HepG2 (cell line): ENCODE measurements at regions not wholly inside any gene's neighbourhood (a gene's known extent, or its start where the extent isn't known, plus 50 kb on each side); places are given as distances from the start of the nearest gene placed in this dataset.

ENCODE experiments used
- ATAC-seq: fragments of 200-7000 bp; cut with Tn5 transposase; 3 replicates; pipeline ENCODE4 v1.9.1; 2020; ENCODE audit warnings: mild to moderate bottlenecking, moderate library complexity
- BruUV-seq: library from RNA; stranded (reverse); fragments of 400-500 nt; replicated peaks from 2 replicates; lab custom pipeline; 2021; lab: Mats Ljungman, UMichigan
- CTCF ChIA-PET: fragments of 300-600 bp; formaldehyde crosslinking; extraction: SDS; loops from one replicate; lab custom pipeline; 2021; ENCODE audit warnings: low total read pairs, inconsistent platforms, low intra/inter-chr PET ratio; lab: Yijun Ruan, JAX
- POLR2A ChIA-PET: fragments of 350-600 bp; sonication (Branson Sonifier 250); formaldehyde crosslinking; loops from one replicate; lab custom pipeline; 2020; ENCODE audit warnings: antibody characterized with exemption, inconsistent platforms; lab: Yijun Ruan, JAX
- DNase-seq: peaks from one replicate; pipeline ENCODE4 v3.0.0-alpha.2; 2015; ENCODE audit warnings: low spot score
- FAIRE-seq: peaks from 3 replicates; lab custom pipeline; 2011; peaks lifted over from hg19 to GRCh38; lab: Jason Lieb, UNC
- H2AFZ ChIP-seq: one replicate; pipeline ENCODE4 v1.6.1; 2011; ENCODE audit warnings: low read length, inconsistent platforms
- H3K27ac ChIP-seq: fragments of 300-600 bp; 3 replicates; pipeline ENCODE4 v1.8.0; 2011; ENCODE audit warnings: mixed run types, mild to moderate bottlenecking, mixed read lengths, low read length, inconsistent platforms; ENCODE audit not compliant: insufficient read depth; ENCODE audit errors: extremely low read length
- H3K27me3 ChIP-seq, 2 experiments: fragments of 200-600 bp in 1 of 2; 2 replicates in 1 of 2; 3 replicates in 1 of 2; pipeline versions ENCODE4 v1.6.0 to v1.8.0; 2011; ENCODE audit warnings: low read length in 2 of 2, mild to moderate bottlenecking in 2 of 2, moderate library complexity in 2 of 2, inconsistent platforms in 1 of 2; ENCODE audit not compliant: insufficient read depth in 2 of 2, control insufficient read depth in 1 of 2
- H3K36me3 ChIP-seq, 2 experiments: fragments of 200-600 bp in 1 of 2; replicated peaks in 1 of 2; 2 replicates in 1 of 2; 3 replicates in 1 of 2; pipeline versions ENCODE4 v1.5.1 to v1.8.0; 2011; ENCODE audit warnings: low read length in 2 of 2, inconsistent platforms in 1 of 2; ENCODE audit not compliant: insufficient read depth in 2 of 2, control insufficient read depth in 1 of 2
- H3K4me1 ChIP-seq: 2 replicates; pipeline ENCODE4 v1.5.1; 2012; ENCODE audit warnings: low read length, inconsistent platforms; ENCODE audit not compliant: insufficient read depth
- H3K4me2 ChIP-seq: 2 replicates; pipeline ENCODE4 v1.6.0; 2011; ENCODE audit warnings: low read depth, low read length, inconsistent platforms
- H3K4me3 ChIP-seq, 3 experiments: fragments of 200-600 bp in 1 of 3; sonication (generic), shearing (Covaris generic) in 1 of 3; replicated peaks in 1 of 3; 2 replicates each; pipeline ENCODE4 v1.5.1; 2011 to 2016; ENCODE audit warnings: low read length in 3 of 3, inconsistent platforms in 2 of 3, low read depth in 2 of 3, mild to moderate bottlenecking in 2 of 3, control low read depth in 1 of 3, mixed read lengths in 1 of 3; ENCODE audit not compliant: insufficient read depth in 1 of 3
- H3K79me2 ChIP-seq: one replicate; pipeline ENCODE4 v1.6.1; 2011; ENCODE audit warnings: low read length, inconsistent platforms; ENCODE audit not compliant: insufficient read depth
- H3K9ac ChIP-seq: 2 replicates; pipeline ENCODE4 v1.6.0; 2011; ENCODE audit warnings: mild to moderate bottlenecking, low read depth, low read length, inconsistent platforms; ENCODE audit not compliant: insufficient read depth
- H3K9me3 ChIP-seq: 2 replicates; pipeline ENCODE4 v1.5.1; 2012; ENCODE audit warnings: mild to moderate bottlenecking, low read length
- H4K20me1 ChIP-seq: 2 replicates; pipeline ENCODE4 v1.6.0; 2011; ENCODE audit warnings: inconsistent platforms, mild to moderate bottlenecking, low read length, moderate library complexity; ENCODE audit not compliant: insufficient read depth
- BRD4 ChIP-seq: sonication (generic); formaldehyde crosslinking; IDR thresholded peaks from 2 replicates; pipeline ENCODE4 v1.4.0; 2020; ENCODE audit warnings: missing genetic modification reagents
- DMTF1 ChIP-seq: sonication (generic); formaldehyde crosslinking; IDR thresholded peaks from 2 replicates; pipeline ENCODE4 v1.4.0; 2020; ENCODE audit warnings: mild to moderate bottlenecking, missing genetic modification reagents
- FOXA1 ChIP-seq, 2 experiments: fragments of 450-650 bp in 1 of 2; sonication (generic) in 1 of 2; formaldehyde crosslinking in 1 of 2; IDR thresholded peaks; 2 replicates each; pipeline versions ENCODE4 v1.4.0 to v1.6.1; 2016 to 2020; ENCODE audit warnings: missing genetic modification reagents in 1 of 2
- KAT7 ChIP-seq: IDR thresholded peaks from 2 replicates; pipeline ENCODE4 v1.6.1; 2018; ENCODE audit warnings: borderline replicate concordance, missing compliant biosample characterization
- ZNF350 ChIP-seq: sonication (generic); formaldehyde crosslinking; IDR thresholded peaks from 2 replicates; pipeline ENCODE4 v1.4.0; 2020; ENCODE audit warnings: mild to moderate bottlenecking, low read depth, missing genetic modification reagents, borderline replicate concordance
- ZNF383 ChIP-seq: sonication (generic); formaldehyde crosslinking; IDR thresholded peaks from 2 replicates; pipeline ENCODE4 v1.4.0; 2020; ENCODE audit warnings: missing genetic modification reagents, mild to moderate bottlenecking, borderline replicate concordance
- ZNF775 ChIP-seq: sonication (generic); formaldehyde crosslinking; IDR thresholded peaks from 2 replicates; pipeline ENCODE4 v1.4.0; 2020; ENCODE audit warnings: missing genetic modification reagents, mild to moderate bottlenecking, moderate library complexity, borderline replicate concordance
- WGBS: methylation state at CpG from one replicate; pipeline ENCODE4 v1.1.6; 2017; ENCODE audit warnings: low lambda C conversion rate; 5-methylcytosine and 5-hydroxymethylcytosine counted together
- in situ Hi-C: cut with HindIII; loops from 2 replicates; pipeline ENCODE4 v1.10.0; 2017; ENCODE audit warnings: low pct_unique_long_range_greater_than_20kb; ENCODE audit not compliant: extremely low pct_ligation_motif_present
- intact Hi-C: fragments of 100-400 bp; cut with micrococcal nuclease; formaldehyde crosslinking; loops from one replicate; pipeline ENCODE4 v1.10.0; 2022; ENCODE audit not compliant: unreplicated experiment
- TF ChIP-seq, protein P1 (sequence below): IDR thresholded peaks from 2 replicates; pipeline ENCODE4 v1.6.1; 2016

DNA sequence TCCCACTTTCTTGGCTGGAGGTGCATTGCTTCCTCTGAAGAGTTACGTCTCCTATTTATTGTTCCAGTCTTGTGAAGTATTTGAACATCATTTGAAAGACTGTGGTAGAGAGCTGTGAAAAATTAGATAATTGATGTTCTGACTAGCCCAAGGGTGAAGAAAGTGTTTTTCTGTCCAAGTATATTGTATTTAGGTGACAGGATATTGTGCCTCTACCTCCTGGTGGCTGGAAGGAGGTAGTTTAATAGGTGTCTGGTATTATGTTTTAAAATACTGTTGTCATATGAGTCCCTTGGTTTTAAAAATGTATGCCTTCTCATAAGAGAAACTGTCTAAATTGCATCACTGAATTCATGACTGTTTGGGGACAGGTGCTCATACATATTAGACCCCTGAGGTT lies 226.0 kb downstream of the SPRY1 start:
- no peaks in the 10 kb centered on the region for H4K20me1 ChIP-seq
- no peak for TF ChIP-seq ZNF383 (CRISPR knock-in tag)
- no peak for TF ChIP-seq ZNF350 (CRISPR knock-in tag)
- no peak for TF ChIP-seq ZNF775
- no peak for TF ChIP-seq KAT7 (CRISPR knock-in tag)
- TF ChIP-seq DMTF1 (CRISPR knock-in tag): no peak
- TF ChIP-seq BRD4: no peak
- TF ChIP-seq FOXA1 (IDR thresholded peaks at IDR 0.05): no peak
- no peak for TF ChIP-seq FOXA1 (CRISPR knock-in tag; IDR thresholded peaks at IDR 0.05)
- TF ChIP-seq, protein P1, sequence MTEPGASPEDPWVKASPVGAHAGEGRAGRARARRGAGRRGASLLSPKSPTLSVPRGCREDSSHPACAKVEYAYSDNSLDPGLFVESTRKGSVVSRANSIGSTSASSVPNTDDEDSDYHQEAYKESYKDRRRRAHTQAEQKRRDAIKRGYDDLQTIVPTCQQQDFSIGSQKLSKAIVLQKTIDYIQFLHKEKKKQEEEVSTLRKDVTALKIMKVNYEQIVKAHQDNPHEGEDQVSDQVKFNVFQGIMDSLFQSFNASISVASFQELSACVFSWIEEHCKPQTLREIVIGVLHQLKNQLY (CRISPR knock-in tag): no peak
- H3K4me3 ChIP-seq: no peak overlapping the region
- H3K4me1 ChIP-seq: peaks cover 42% of the 10 kb centered on the region
- 100% methylated on average over 1 of the region's 1 CpG for WGBS
- H3K9ac ChIP-seq: no peak overlapping the region
- FAIRE-seq (no peak), ATAC-seq (no peak), DNase-seq (no peak)
- POLR2A ChIA-PET: no interaction called here
- H3K9me3 ChIP-seq: no peaks in the 10 kb centered on the region
- no peak overlapping the region for H3K27ac ChIP-seq
- no TSS peak for BruUV-seq
- no peaks in the 10 kb centered on the region for H3K27me3 ChIP-seq
- H3K79me2 ChIP-seq: no peaks in the 10 kb centered on the region
- intact Hi-C loops (no loop called here), in situ Hi-C loops (no loop called here)
- H3K36me3 ChIP-seq: no peaks in the 10 kb centered on the region
- no peak overlapping the region for H2AFZ ChIP-seq
- H3K4me2 ChIP-seq: no peak overlapping the region
- CTCF ChIA-PET: no interaction called here
